Stimulated activated CD4-positive, alpha-beta T cell treated with anti-CD3 and anti-CD28 coated beads, Interleukin-1b, Interleukin-23, amount 100 ng/mL, for 24 hours (primary cell): ENCODE measurements at regions not wholly inside any gene's neighbourhood (a gene's known extent, or its start where the extent isn't known, plus 50 kb on each side); places are given as distances from the start of the nearest gene placed in this dataset.
"Not testable (repeated sequence)": the region's sequence is repeated elsewhere in the genome, so short reads cannot be mapped to it uniquely, and the experiment has no call there.

Source experiments
- DNase-seq, 4 experiments: peaks; one replicate each; pipeline ENCODE4 v3.0.0-alpha.2; 2020; ENCODE audit warnings: low read depth in 4 of 4, low spot score in 1 of 4

- no peak for DNase-seq
These were observed 186.9 kb upstream of the SLC24A3 start for GRCh38 chr20:19025430-19026120.

GRCh38 chr20:19026121-19026878 lies 186.1 kb upstream of the SLC24A3 start:
- no peak for DNase-seq

GRCh38 chr20:19026901-19027644 lies 185.4 kb upstream of the SLC24A3 start:
- no peak for DNase-seq

- no peak for DNase-seq
These were observed 184.5 kb upstream of the SLC24A3 start for GRCh38 chr20:19027971-19028370.

- no peak for DNase-seq
These were observed 170.7 kb upstream of the SLC24A3 start for GRCh38 chr20:19041787-19042186.

GRCh38 chr20:19045371-19045770 lies 167.1 kb upstream of the SLC24A3 start:
- DNase-seq: no peak

GRCh38 chr20:19047040-19047950 lies 165.1 kb upstream of the SLC24A3 start:
- DNase-seq: no peak

GRCh38 chr20:19047951-19048296 lies 164.5 kb upstream of the SLC24A3 start:
- no peak for DNase-seq

GRCh38 chr20:19048995-19049501 lies 163.4 kb upstream of the SLC24A3 start:
- DNase-seq: no peak

- DNase-seq: no peak
These were observed 162.9 kb upstream of the SLC24A3 start for GRCh38 chr20:19049514-19049913.

GRCh38 chr20:19056909-19057308 lies 155.5 kb upstream of the SLC24A3 start:
- DNase-seq: peak in 1 of 4 experiments; percentile 2

- not testable (repeated sequence) for DNase-seq
These were observed 147.7 kb upstream of the SLC24A3 start for GRCh38 chr20:19064788-19065187.

GRCh38 chr20:19067986-19068385 lies 144.5 kb upstream of the SLC24A3 start:
- DNase-seq: no peak

- no peak for DNase-seq
These were observed 142.4 kb upstream of the SLC24A3 start for GRCh38 chr20:19070026-19070425.

GRCh38 chr20:19070681-19071445 lies 141.6 kb upstream of the SLC24A3 start:
- no peak for DNase-seq

- DNase-seq: no peak
These were observed 141.1 kb upstream of the SLC24A3 start for GRCh38 chr20:19071446-19071725.

- DNase-seq: no peak
These were observed 140.4 kb upstream of the SLC24A3 start for GRCh38 chr20:19071902-19072498.

GRCh38 chr20:19072988-19073387 lies 139.5 kb upstream of the SLC24A3 start:
- DNase-seq: no peak

- no peak for DNase-seq
These were observed 138.7 kb upstream of the SLC24A3 start for GRCh38 chr20:19073584-19074218.
